ENCODE measurements at regions not wholly inside any gene's neighbourhood (a gene's known extent, or its start where the extent isn't known, plus 50 kb on each side); places are given as distances from the start of the nearest gene placed in this dataset.

- BruUV-seq (replicated peaks): no TSS peak
- ChIA-PET SMC1A (ENCODE audit: uncharacterized antibody, unreplicated experiment) (no interaction called here), RAD21 (ENCODE audit: unreplicated experiment) (no interaction called here), POLR2A (no interaction called here), CTCF (no interaction called here)
- Histone ChIP-seq H3K9me3 (replicated peaks; ENCODE audit: control insufficient read depth, insufficient read depth, low read length) (no peaks in the 10 kb centered on the region), H3K4me3 (no peak overlapping the region), H3K27ac (ENCODE audit: control insufficient read depth, insufficient read depth) (no peak overlapping the region), H3K4me1 (ENCODE audit: control insufficient read depth, insufficient read depth, low read length) (no peaks in the 10 kb centered on the region), H3K27me3 (replicated peaks in 1 of 2; ENCODE audit: control insufficient read depth in 2 of 2, insufficient read depth in 2 of 2, low read length in 1 of 2) (no peaks in the 10 kb centered on the region), H3K36me3 (ENCODE audit: control insufficient read depth in 2 of 2, insufficient read depth in 2 of 2, low read length in 1 of 2) (no peaks in the 10 kb centered on the region), H3K79me2 (ENCODE audit: control insufficient read depth, insufficient read depth, low read length) (no peaks in the 10 kb centered on the region), H4K20me1 (ENCODE audit: control insufficient read depth, insufficient read depth) (no peaks in the 10 kb centered on the region), H3K4me2 (ENCODE audit: control insufficient read depth, insufficient read depth) (no peak overlapping the region), H3K9ac (ENCODE audit: control insufficient read depth, insufficient read depth, low read length) (no peak overlapping the region), H2AFZ (ENCODE audit: control insufficient read depth, low read depth, low read length) (no peak overlapping the region)
- ATAC-seq (no peak), FAIRE-seq (no peak), DNase-seq (ENCODE audit: low read depth, low spot score) (no peak)
- TF ChIP-seq SRF (IDR thresholded peaks at IDR 0.05; ENCODE audit: low read depth in 2 of 2, low read length in 2 of 2): no peak
- WGBS (ENCODE audit: insufficient coverage, insufficient replicate concordance, low lambda C conversion rate, missing lambda C conversion rate): 14% methylated on average over 3 of the region's 3 CpGs
- intact Hi-C loops (cut with micrococcal nuclease; ENCODE audit: unreplicated experiment) (no loop called here), in situ Hi-C loops (cut with MboI) (no loop called here)
Measured at GRCh38 chr3:88671573-88671972, 435.8 kb upstream of the EPHA3 start.

- WGBS (ENCODE audit: insufficient coverage, insufficient replicate concordance, low lambda C conversion rate, missing lambda C conversion rate): 0% methylated on average over 1 of the region's 1 CpG
- TF ChIP-seq EED (IDR thresholded peaks at IDR 0.05; ENCODE audit: low read depth): no peak
- TF ChIP-seq ZBTB4 (CRISPR knock-in tag; IDR thresholded peaks at IDR 0.05): no peak
- TF ChIP-seq BRCA1 (IDR thresholded peaks at IDR 0.05; ENCODE audit: low read depth, low read length): no peak
- no peak for TF ChIP-seq PAX8 (IDR thresholded peaks at IDR 0.05)
- TF ChIP-seq BMI1 (IDR thresholded peaks at IDR 0.05; ENCODE audit: borderline replicate concordance): no peak
- no peak for TF ChIP-seq PML (IDR thresholded peaks at IDR 0.05; ENCODE audit: low read length)
- no peak for TF ChIP-seq CTCF (IDR thresholded peaks at IDR 0.05 in 2 of 3, conservative IDR thresholded peaks at IDR 0.05 in 1 of 3; ENCODE audit: control insufficient read depth in 2 of 3, extremely low read depth in 1 of 3, insufficient read depth in 1 of 3, low read depth in 3 of 3, low read length in 3 of 3)
- TF ChIP-seq USF2 (IDR thresholded peaks at IDR 0.05; ENCODE audit: borderline replicate concordance, low read depth, low read length): no peak
- no peak for TF ChIP-seq NFXL1 (IDR thresholded peaks at IDR 0.05; ENCODE audit: borderline replicate concordance)
- TF ChIP-seq PKNOX1 (IDR thresholded peaks at IDR 0.05): no peak
Measured at GRCh38 chr3:88677298-88677697, 430.1 kb upstream of the EPHA3 start.

More at GRCh38 chr3:88677298-88677697, 430.1 kb upstream of the EPHA3 start:
- no peaks in the 10 kb centered on the region for H3K27me3 ChIP-seq (replicated peaks in 1 of 2; ENCODE audit: control insufficient read depth in 2 of 2, insufficient read depth in 2 of 2, low read length in 1 of 2)
- no peaks in the 10 kb centered on the region for H4K20me1 ChIP-seq (ENCODE audit: control insufficient read depth, insufficient read depth)
- CTCF ChIA-PET: no interaction called here
- POLR2A ChIA-PET: no interaction called here
- SMC1A ChIA-PET (ENCODE audit: uncharacterized antibody, unreplicated experiment): no interaction called here
- in situ Hi-C loops (cut with MboI): no loop called here
- no peaks in the 10 kb centered on the region for H3K9me3 ChIP-seq (replicated peaks; ENCODE audit: control insufficient read depth, insufficient read depth, low read length)
- no peaks in the 10 kb centered on the region for H3K36me3 ChIP-seq (ENCODE audit: control insufficient read depth in 2 of 2, insufficient read depth in 2 of 2, low read length in 1 of 2)
- no peak overlapping the region for H3K27ac ChIP-seq (ENCODE audit: control insufficient read depth, insufficient read depth)
- no peak overlapping the region for H2AFZ ChIP-seq (ENCODE audit: control insufficient read depth, low read depth, low read length)
- no peak overlapping the region for H3K4me2 ChIP-seq (ENCODE audit: control insufficient read depth, insufficient read depth)
- no peak for ATAC-seq
- no peak overlapping the region for H3K4me3 ChIP-seq
- no peak for FAIRE-seq
- RAD21 ChIA-PET (ENCODE audit: unreplicated experiment): no interaction called here
- BruUV-seq (replicated peaks): no TSS peak
- intact Hi-C loops (cut with micrococcal nuclease; ENCODE audit: unreplicated experiment): no loop called here
- no peak overlapping the region for H3K9ac ChIP-seq (ENCODE audit: control insufficient read depth, insufficient read depth, low read length)
- H3K79me2 ChIP-seq (ENCODE audit: control insufficient read depth, insufficient read depth, low read length): no peaks in the 10 kb centered on the region
- H3K4me1 ChIP-seq (ENCODE audit: control insufficient read depth, insufficient read depth, low read length): no peaks in the 10 kb centered on the region
- DNase-seq (ENCODE audit: low read depth, low spot score): no peak

Measured in GM12878 (cell line).